NCI-H1048 (cell line): ENCODE measurements at regions not wholly inside any gene's neighbourhood (a gene's known extent, or its start where the extent isn't known, plus 50 kb on each side); places are given as distances from the start of the nearest gene placed in this dataset.

Experiments used
- DNase-seq: peaks from one replicate; lab custom pipeline; 2025; lab: John Stamatoyannopoulos, UW

DNA sequence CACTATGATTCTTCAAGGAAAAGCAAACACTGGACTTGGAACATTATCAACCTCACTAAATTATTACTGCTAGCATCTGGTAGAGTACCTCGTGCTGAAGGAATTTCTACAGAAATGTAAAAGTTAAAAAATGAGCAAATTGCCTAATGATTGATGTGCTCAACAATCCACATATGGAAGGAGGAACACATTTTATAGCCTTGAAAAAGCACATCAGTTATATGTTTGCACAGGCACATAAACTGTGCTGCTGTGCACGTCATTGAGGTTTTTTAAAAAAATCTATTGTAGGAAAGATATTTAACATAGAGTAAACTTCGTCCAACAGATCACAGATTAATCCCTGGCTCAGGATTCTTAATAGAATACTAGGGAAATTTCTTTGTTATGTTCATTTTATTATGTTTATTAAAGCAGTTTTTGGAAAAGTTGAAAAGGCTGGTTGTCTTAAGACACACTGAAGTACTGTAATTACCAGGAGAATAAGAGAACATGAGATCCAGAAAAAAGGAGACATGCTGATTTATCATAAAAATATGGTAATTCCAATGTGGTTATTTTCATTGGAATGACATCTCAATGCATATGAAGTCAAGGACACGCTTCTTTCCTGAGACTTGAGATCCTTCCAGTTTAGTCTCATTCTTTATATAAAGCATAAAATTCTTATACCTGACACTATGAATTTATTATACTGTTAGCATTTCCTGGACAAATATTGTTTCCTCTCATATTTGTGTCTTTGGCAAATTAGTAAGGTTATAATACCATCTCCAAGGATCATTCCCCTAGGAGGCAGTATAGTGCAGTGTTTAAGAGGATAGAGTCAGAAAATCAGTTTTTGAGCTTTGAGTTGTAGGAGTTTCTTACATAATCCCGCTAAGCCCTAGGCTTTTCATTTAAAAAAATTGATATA, 511.1 kb downstream of the TENT5A start:
- no peak for DNase-seq

DNA sequence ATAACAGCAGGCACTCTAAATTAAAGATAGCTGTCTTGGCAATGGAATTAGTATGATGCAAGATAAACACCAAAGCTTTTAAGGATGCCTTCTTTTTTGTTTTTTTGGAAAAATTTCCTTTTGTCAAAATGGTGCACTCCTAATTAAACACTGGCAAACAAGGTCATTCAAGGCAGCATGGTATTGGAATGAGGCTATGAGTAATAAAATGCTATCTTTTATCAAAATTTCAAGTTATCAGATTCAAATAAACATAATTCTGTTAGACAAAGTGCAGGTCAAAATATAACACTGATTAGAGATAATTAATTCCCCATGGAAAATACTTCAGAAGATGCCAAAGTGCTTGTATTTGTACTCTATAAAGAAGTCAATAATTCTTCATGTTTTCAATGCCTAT, 514.1 kb downstream of the TENT5A start:
- DNase-seq, result no peak

DNA sequence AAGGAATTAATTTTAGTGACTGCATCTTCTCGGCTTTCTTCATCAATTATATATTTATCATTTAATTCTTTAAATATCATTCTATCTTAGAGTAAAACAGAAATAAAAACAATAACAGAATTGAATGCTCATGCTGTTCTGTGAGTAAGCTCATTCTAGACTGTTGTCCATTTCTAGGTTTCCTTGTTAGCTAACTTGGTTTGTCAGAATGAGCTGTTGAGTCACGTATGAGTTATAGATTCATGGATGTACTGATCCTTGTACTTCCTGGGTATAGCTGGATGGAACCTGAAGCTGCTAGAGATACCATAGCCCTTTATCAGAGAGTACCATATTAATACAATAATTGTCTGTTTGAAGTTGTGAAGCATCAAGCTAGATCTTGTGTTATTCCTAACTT, 515.3 kb downstream of the TENT5A start:
- DNase-seq, result no peak

DNA sequence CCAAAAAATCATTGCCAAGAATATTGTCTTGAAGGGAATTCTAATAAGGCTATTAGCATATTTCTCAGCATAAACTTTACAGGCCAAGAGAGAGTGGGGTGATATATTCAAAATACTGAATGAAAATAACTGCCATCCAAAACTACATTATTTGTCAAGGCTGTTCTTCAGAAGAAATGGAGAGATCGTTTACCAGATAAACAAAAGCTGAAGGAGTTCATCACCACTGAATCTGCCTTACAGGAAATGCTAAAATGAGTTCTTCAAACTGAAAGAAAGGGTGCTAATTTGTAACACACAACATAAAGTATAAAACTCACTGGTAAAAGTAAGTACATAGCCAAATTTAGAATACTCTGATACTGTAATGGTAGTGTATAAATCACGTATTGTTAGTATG, 517.0 kb downstream of the TENT5A start:
- DNase-seq, result no peak

DNA sequence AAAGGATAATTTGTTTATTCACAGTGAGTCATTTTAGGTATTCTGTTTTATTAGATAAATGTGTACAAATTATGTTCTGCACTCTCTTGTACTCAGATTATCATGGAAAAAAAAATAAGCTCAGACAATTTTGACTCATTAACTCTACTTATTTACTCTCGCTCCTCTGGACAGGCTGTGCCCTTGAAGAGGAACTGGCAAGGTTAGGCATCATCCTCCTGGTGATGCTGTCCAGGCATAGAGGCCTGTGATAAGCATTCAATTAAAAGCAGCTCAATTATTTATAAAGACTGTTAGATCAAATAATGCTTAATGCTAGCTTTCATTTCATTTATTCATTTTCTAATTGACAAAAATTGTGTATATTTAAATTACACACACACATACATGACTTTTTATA, 518.5 kb downstream of the TENT5A start:
- DNase-seq, result no peak

DNA sequence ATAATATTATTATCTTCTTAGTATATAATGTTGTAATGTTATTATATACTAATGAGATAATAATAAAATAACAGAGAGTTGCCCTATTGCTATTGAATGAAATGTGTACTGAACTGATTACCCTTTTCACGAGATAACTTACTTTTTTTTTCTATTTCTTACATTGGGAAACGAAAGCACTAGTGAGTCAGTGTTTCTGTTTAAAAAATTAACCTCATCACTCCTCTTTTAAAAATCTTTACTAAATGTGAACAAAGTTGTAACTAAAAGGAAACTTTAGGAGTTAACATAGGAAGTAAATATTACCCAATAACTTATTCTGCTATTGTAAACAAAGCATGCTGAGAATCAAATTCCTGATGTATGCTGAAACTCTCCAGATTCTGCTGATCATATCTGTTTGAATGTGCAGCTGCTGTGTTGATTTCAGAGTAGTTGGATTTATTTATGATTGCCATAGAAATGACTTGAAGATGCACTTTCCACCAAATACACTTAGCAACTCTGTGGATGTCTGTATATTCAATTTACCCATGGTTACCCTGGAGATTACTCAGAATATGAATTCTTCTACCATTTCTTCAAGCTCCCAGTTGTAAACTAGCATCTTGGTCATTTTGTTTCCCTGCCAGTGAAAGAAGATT, 523.4 kb downstream of the TENT5A start:
- no peak for DNase-seq

DNA sequence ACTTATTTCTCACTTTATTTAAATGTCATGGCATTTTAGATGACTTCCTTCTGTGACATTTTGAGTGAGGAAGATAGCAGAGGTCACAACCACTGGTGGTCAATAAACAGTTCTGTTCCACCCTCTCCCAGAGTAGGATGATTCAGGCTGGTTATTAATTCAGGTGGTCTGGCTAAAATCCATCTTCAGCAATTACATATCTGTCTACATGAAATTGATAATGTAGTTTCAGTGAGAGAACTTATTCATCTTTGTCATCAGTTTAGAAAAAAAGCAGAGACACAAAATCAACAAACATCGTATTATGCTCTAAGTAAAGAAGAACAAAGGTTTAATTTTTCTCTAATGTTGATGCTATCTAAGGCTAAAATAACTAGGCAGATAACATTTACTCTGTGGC, 525.5 kb downstream of the TENT5A start:
- no peak for DNase-seq

DNA sequence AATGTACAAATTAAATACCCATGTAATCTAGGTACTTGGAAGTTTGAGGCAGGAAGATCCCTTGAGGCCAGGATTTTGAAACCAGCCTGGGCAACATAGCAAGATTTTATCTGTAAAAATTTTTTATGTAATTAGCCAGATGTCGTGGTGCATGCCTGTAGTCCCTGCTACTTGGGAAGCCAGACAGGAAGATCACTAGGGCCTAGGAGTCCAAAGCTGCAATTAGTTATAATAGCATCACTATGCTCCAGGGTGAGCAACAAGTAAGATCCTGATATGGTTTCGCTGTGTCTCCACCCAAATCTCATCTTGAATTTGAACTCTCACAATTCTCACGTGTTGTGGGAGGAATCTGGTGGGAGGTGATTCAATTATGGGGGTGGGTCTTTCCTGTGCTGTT, 535.8 kb downstream of the TENT5A start:
- no peak for DNase-seq

DNA sequence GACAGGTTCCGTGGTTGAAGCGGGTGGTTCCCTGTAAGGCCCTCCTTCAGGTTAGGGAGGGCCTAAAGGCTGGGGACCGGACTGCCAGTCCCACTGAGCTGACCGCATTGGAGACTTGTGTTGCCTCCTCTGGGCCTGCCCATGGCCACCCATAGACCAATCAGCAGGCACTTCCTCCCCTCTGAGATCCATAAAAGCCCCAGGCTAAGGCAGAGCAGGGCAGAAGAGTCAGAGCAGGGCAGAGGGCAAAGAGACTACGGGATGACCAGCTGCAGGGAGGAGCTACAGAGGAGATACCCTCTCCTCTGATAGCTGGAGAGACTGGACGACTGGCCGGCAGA, 537.4 kb downstream of the TENT5A start:
- no peak for DNase-seq

DNA sequence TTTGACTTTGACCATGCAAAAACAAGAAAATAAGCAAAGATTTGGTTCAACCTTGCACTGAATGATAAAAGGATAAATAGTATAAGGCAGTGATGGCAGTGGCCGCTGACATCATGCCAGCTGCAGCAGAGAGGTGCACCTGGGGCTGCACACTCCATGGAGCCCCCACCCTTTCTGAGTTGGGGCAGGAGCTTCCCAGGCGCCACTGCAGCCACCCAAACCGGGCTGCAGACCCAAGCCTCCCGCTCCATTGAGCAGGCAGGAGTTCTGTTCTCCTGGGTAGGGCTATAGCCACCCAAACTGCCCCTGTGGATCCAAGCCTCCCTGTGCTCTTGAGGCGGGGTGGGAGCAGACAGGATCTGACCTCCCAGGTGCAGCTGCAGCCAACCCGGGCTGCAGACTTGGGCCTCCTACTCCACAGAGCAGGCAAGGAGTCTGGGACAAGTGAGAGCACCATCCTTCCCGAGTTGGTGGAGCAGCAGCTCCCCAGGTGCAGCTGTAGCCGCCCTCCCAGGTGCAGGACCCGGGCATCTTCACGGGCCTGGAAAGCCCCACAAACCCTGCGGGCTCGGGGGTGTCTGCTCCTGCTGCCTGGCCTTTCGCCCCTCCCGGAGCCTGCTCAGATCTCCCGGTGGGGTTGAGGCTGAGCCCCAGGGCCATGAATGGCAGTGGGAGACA, 537.9 kb downstream of the TENT5A start:
- no peak for DNase-seq

DNA sequence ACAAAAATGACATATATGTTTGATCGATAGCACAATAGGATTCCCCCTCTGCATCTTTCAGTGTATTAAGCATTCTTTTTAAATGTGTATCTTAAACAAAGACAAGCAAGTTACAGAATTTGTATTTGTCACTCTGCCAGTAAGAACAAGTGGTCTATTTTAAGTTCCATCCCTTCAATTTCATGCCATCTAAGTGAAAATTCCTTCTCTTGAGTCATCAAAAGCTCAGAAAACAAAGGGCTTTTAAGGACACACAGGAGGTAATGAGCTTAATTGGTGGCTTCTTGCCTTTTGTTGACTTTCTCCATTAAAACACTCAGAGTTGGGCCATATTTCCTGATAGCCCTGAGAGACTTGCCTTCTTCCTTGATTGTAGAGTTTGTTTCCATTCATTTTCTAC, 547.8 kb downstream of the TENT5A start:
- DNase-seq, result no peak

DNA sequence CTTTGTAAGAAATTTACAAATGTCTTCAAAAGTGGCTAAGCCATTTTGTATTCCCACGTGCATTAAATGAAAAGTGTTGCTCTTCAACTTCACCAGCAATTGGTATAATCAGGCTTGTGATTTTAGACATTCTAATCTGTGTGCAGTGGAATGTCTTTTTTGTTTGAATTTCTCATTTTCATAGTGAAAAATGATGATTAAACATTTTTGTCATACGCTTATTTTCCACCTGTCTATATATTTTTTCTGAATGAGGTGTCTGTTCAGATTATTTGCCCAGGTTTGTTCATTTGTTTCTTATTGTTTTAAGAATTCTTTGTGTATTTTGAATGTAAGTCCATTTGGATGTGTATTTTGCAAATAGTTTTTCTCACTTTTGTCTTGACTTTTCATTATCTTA, 558.1 kb downstream of the TENT5A start:
- no peak for DNase-seq

DNA sequence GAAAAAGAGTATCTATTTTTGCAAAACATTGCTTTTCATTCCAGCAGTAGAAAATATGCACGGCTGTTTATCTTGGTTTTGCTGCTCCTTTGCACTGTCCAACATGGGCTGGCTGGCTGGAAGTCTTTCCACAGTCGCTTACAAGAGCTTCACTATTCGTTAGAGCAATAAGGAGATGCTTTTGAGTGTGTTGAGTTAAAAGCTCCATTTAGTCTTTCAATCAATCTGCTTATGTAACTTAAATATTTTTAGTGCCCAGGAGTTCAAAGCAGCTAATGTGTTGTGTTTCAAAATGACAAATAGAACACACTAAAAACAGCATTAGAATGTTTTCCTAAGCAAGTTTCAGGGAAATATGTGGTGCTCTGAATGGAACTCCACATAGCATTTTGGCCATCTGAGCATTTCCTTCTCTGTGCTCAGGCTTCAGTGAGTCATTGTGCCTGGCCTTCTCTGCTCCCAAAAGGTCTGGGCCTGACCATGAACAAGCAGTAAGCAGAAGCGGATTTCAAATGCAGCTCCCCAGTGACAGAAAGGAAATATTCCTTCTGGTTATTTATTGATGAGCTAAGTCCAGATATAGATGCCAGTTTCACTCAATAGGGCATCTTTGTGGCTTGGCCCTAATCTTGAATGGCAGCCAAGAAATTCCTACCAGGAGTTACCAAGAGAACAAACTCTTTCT, 580.3 kb downstream of the TENT5A start:
- DNase-seq, result no peak

DNA sequence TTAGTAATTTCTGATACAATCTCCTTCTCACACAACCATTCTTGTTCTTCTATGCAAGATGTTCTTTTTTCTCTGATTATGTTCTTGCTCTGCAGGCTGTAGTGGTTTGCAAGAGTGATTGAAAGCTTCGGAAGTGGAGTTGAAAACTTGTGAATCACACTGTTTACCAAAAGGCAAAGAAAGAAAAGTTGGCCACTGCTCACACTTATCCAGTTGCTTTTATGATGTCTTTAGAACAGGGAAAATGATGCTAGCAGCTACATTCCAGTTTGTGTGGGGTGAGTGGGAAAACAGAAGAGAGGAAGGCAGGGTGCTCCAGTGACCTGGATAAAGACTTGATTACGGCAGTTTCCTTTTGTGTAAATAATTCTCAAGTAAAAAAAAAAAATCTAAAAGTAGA, 583.3 kb downstream of the TENT5A start:
- DNase-seq, result no peak

DNA sequence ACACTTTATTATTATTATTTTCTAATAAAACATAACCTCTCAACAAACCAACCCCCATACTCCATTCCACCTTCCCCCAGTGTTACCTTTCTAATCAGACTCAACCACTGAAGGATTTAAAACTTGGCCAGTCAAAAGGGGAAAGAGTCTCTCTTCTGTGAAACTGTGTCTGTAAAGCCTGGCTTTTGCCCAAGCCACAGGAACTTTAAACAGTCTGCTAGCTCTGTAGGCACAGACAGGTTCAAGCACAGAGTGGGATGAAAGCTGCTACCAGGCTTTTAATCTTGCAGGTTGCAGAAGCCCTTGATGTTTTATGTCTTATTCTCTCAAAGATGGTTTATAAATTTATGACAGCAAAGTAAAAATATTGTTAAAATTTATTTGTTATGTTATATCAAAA, 585.7 kb downstream of the TENT5A start:
- no peak for DNase-seq

DNA sequence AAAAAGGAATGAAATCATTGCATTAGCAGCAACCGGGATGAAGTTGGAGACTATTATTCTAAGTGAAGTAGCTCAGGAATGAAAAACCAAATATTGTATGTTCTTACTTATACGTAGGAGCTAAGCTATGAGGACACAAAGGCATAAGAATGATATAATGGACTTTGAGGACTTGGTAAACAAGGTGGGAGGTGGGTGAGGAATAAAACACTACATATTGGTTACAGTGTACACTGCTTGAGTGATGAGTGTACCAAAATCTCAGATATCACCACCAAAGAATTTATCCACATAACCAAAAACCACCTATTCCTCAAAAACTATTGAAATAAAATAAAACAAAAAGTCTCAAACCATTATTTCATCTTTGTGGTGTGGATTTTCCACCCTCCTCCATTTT, 593.5 kb downstream of the TENT5A start:
- no peak for DNase-seq

DNA sequence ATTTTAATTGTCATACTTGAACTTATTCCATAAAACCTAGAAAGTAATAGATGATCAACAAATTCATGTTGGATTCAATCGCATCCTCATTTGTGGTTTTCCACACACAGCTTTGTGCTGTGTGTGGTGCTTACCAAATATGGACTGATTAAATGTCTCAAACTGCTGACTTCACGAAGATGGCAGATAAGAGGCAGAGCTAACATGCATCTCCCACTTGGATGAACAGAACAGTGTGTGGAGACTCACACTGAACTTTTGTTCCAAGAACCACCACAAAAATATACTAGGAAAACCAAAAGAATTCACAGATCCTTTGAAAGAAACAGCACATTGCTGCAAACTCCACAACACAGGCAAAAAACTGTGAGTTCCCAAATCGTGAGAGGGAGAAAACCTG, 603.7 kb downstream of the TENT5A start:
- no peak for DNase-seq

DNA sequence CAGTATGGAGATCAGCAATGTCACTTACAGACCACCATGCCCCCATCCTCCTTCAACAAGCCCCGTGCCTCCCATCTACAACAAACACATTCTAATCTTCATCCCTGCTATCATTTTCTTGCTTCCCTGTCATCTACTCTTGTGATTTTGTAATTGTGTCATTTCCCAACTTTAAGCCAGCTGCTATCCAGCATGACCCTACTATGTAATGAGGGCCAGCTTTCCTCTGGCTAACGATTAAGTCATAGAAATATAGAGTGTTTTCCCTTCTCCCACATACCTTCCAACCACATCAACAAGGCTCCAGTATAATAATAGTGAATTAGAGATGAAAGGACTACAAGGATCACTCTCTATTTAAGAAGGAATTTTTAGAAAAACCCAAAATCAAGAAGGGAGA, 607.0 kb downstream of the TENT5A start:
- DNase-seq, result no peak

DNA sequence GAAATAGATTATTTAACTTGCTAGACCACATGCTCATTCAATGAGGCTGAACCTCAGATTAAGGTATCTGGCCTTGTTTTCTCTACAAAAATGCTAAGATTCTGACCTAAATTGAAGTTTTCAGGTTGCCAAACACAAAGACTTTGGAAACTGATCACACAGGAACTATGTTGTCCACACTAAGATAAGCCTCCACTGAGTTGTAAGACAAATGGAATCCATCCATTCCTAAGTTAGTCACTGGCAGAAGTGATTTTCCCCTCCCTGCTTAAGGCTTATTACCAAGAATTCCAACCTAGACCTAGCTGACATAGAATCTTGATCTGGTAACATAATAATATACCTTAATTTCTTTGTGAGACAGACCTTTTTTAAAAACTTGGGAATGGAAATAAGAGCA, 608.1 kb downstream of the TENT5A start:
- DNase-seq, result no peak

DNA sequence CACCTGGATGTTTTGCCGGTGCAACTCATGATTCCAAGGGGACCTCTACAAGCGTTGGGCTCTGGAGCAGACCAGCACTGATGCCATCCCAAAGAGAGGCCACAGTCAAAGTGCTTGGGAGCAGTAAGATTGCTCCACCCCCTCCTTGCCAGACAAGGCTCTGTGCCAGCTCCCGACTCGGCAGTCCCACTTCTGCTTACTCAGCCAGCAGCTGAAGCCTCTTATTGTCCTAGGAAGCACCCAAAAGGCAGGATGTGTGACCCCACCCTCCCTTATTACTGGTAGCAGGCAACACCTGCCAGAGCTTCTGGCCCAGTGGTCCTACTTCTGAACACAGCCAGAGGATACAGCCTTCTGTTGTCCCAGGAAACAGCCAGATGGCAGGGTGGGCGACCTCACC, 614.2 kb downstream of the TENT5A start:
- DNase-seq, result no peak

DNA sequence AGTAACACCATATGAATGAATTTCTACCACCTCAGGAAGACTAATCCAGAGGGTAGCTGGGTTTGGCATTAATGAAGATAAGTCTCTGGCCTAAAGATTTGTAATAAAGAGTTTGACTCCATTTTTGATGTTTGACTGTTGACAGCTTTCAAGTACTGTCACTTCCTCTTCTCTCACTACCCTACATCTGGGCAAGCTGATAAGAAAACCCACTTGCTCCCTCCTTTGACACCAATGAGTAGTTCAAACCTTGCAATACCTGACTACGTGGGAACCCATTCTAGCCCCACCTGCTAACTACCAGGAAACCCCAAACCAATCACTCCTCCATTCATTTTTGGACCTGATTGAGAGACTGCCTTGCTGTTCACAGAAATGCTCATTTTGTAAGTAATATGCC, 621.5 kb downstream of the TENT5A start:
- no peak for DNase-seq

DNA sequence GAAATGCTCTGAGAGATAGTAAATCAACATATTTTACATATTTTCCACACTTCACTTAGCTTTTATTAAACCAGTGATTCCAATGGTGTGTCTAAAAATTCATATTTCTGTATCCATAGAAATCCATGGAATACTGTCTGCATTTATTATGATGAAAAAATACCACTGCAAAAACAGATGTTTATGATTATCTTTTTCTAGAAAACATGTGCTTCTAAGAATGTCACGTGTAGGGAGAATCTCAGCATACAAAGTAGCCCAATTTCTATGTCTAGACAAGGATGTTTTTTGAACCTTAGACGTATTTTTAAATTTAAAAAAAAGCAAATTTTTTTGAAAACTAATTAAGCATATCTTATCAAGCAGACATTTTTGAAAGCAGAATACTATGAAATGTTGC, 622.4 kb downstream of the TENT5A start:
- DNase-seq, result no peak

DNA sequence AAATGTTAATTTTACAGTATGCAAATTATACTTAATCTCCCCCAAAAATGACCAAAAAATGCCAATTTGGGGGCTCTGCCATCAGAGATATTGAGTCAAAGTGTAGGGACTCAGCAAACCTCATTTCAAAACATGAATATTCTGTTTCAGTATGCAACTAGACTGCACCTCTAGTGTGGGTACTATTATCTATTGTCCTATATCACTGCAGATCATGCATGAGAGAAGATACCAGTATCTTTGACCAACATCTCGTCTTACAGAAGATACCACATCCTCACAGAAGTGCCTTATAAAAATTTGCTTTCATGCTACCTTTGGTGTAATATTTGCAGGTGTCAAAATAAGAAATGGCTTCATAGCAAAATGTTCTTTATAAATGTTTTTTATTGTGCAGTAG, 623.8 kb downstream of the TENT5A start:
- DNase-seq, result no peak
